Kidney tubule cell (primary cell): ENCODE measurements at regions not wholly inside any gene's neighbourhood (a gene's known extent, or its start where the extent isn't known, plus 50 kb on each side); places are given as distances from the start of the nearest gene placed in this dataset.
A peak's percentile ranks its signal among the peaks of the same experiment; 100 is the strongest.
"Not testable (repeated sequence)": the region's sequence is repeated elsewhere in the genome, so short reads cannot be mapped to it uniquely, and the experiment has no call there.

Experiments
- DNase-seq: peaks from one replicate; pipeline ENCODE4 v3.0.0-alpha.2; 2018; ENCODE audit warnings: low spot score

DNA sequence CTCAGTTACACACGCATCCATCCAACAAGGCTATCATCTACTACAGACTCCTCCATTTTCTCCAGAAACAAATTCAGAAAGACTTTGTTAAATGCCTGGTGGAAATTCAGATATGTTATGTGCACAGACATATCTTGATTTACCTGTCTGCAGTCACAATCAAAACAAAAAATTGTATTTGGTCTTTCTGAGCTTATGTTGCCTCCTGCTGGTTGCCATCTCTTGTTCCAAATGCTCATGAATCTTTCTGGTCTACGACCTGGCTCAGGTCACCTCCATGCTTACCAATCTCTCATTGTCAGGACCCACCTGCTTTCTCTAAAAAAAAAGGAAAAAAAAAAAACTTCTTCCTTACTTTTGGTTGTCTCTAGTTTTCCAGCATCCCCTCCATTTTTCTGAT is 169.2 kb upstream of the PLXNC1 start:
- peak; percentile 42 for DNase-seq

DNA sequence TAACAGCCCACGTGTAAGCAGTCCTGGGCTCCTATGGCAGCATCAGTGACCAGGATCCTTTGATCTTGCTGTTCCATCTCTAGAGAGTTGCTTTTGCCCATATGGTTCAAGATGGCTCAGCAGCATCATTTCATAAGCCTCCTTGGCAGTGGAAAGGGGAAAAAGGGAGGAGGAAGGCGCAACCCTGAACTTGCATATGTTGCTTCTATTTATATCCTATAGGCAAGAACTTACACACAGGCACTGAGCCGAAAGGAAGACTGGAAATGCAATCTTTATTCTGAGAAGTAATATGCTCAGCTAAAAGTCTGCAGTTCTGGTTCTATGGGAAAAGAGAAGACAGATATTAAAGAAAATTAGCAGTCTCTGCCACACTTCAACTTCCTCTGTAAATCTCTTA is 167.7 kb upstream of the PLXNC1 start:
- no peak for DNase-seq

DNA sequence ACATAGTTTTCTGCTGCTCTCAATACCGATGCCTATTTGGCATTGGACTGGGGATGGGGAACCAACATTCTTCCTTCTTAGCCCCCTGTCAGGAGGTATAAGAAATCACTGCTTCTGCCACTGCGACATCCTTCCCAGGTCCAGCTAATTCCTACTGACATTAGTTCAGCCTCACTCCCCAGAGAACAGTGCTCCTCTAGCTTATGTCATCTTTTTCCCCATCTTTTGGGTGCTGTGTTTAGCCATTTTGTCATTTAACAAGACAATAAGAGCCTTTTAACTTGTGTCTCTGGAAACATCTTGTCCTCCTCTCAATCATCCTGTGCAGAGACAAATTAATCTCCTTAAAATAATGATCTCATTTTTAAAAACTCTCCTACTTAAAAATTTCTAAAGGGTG is 167.0 kb upstream of the PLXNC1 start:
- no peak for DNase-seq

GRCh38 chr12:93982771-93983315 is 165.5 kb upstream of the PLXNC1 start:
- DNase-seq = peak; percentile 33

GRCh38 chr12:93984005-93984404 is 164.4 kb upstream of the PLXNC1 start:
- no peak for DNase-seq

- no peak for DNase-seq
Observed at GRCh38 chr12:93989949-93990348, 158.4 kb upstream of the PLXNC1 start.

DNA sequence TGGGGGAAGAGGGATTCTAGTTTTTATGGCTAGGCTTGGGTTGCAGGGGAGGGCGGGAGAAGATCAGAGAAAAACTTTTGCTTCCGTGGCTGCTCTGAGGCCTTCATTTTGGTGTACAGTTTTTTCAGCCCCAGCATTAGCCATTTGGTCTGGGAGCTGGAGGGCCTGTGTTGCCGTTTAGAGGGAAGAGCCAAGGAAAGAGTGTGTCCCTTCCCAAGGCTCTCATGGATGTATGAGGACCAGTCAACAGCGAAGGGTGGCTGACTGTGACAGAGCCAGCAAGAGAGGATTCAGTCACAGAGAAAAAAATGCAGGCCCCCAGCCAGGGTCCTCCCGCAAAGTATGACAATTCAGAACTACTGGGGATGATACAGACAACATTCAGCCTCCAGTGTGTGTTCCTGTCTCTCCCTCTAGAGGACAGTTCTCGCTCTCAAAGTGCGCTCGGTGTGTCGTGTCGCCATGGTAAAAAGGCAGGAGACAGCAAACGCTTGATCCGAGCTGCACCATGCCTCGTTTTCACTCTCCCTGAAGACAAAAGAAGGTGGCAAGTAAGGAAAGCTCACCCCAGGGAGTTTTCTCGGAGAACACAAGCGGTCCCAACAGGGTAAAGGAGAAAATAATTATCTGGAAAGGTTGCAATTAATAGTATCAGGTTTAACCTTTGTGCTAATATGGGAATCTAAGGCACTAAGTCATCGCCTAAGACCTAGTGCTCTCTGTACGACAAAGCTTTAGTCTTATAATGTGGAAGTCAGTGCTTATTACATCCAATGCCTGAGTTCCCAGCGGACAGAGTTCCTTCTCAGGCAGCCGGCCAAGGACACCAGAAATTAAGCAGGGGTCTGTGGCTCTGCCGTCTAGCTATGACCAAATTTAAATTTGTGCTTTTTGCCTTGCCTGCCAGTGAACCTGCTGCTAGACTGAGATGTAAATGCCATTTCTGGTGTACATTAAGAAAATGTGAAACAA is 157.3 kb upstream of the PLXNC1 start:
- peak; percentile 34 for DNase-seq

DNA sequence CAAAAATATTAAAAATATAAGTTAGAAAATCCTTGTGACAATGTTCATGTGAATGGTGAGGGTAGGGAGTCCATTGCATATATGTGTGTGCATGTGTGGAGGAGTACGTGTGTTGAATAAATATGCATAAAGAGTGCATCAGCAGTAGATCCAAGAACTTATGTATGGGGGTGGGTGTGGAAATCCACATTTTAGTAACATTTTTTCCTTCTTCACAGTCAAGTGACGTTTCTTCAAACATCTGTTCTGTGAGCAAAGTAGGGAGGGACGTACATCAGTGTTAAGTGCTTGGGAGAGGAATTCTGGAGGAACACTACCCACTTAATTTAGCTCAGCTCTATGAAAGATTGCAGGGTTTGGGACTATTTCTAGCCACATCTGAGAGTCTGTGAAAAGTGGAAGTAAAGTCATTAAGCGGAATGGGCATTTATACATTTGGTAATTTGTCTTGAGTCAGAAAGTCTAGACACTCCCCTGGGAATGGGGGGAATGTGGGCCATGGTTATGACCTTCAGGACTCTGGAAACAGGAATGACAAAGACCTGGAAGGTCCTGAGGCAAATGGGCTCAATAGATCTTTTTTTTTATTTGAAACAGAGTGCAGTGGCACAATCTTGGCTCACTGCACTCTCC is 156.4 kb upstream of the PLXNC1 start:
- no peak for DNase-seq

DNA sequence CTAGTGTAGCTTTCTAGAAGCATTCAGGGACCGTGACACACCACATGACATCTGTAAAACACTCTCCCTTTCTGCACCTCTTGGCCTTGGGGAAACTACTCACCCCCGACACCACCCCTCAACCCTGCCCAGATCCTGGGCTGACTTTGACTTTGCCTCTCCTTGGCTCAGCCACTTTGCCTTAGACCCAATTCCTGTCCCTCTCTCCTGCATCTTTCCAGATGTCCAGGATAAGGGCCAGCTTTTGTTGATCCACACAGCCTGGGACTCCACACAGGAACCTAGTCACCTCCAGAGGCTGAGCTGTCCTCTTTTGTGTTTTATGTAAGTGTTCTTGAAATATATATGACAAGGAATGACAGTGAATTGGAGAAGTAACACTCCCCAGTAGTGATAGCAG is 153.7 kb upstream of the PLXNC1 start:
- no peak for DNase-seq

- no peak for DNase-seq
Observed at GRCh38 chr12:93996321-93996720, 152.1 kb upstream of the PLXNC1 start.

- DNase-seq = no peak
Observed at GRCh38 chr12:94001691-94002090, 146.7 kb upstream of the PLXNC1 start.

DNA sequence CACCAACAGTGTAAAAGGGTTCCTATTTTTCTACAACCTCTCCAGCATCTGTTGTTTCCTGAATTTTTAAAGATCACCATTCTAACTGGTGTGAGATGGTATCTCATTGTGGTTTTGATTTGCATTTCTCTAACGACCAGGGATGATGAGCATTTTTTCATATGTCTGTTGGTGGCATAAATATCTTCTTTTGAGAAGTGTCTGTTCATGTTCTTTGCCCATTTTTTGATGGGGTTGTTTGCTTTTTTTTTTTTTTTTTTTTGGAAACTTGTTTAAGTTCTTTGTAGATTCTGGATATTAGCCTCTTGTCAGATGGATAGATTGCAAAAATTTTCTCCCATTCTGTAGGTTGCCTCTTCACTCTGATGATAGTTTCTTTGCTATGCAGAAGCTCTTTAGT is 145.5 kb upstream of the PLXNC1 start:
- not testable (repeated sequence) for DNase-seq

GRCh38 chr12:94007833-94008232 is 140.5 kb upstream of the PLXNC1 start:
- DNase-seq = not testable (repeated sequence)

GRCh38 chr12:94010307-94010706 is 138.1 kb upstream of the PLXNC1 start:
- DNase-seq = no peak

DNA sequence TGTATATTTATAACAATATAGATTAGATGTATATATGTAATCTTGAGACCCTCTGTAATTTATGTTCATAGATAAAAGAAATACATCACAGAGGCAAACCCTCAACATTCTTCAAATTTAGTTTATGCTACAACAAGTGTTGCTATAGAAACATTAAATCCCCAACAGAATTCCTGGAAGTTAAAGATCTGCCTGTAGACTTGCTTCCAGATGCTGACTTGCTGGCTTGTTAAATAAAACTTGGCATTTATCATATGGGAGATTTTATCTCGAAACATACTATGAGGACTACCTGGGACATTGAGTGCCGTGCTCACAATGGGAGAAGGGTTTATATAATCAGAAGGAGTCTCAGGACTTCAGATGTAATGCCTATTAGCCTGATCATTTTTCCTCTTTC is 136.3 kb upstream of the PLXNC1 start:
- no peak for DNase-seq

- no peak for DNase-seq
Observed at GRCh38 chr12:94012590-94012989, 135.8 kb upstream of the PLXNC1 start.

- not testable (repeated sequence) for DNase-seq
Observed at GRCh38 chr12:94017247-94017646, 131.1 kb upstream of the PLXNC1 start.

GRCh38 chr12:94020335-94020734 is 128.0 kb upstream of the PLXNC1 start:
- DNase-seq = no peak

DNA sequence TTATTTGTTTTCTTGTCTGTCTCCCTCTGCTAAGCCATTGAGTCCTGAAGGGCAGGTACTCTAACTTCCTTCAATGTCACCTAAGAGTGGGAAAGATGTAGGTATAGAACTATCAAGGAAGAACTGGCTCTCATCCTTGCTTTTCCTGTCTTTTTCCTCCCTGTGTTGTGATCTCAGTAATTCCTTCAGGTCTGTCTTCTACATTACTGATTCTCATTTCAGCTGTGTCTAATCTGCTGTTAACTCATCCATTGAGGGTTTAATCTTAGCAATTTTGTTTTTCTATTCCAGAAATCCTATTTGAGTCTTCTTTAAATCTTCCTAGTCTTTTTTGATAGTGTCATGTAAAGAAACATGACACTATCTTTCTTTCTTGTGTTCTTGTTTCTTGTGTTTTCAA is 124.5 kb upstream of the PLXNC1 start:
- no peak for DNase-seq

- DNase-seq = no peak
Observed at GRCh38 chr12:94025068-94025467, 123.3 kb upstream of the PLXNC1 start.

DNA sequence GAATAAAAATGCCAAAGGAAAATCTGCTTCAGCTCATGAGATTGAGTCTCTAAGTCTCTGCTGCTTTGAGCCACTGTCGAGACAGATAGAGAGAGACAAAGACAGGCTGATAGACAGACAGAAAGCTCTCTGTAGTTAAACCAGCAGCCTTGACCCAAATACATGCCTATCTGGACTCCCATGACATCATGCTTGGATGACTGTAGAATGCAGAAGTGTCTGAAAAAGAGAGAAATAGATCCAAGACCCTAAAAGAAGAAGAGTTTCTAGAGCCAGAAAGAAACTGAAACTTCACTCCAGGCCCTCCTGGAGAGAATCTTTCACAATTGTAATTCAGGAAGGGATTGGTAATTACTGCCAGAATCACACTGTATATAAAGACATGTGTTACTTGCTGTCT is 122.6 kb upstream of the PLXNC1 start:
- DNase-seq = no peak

DNA sequence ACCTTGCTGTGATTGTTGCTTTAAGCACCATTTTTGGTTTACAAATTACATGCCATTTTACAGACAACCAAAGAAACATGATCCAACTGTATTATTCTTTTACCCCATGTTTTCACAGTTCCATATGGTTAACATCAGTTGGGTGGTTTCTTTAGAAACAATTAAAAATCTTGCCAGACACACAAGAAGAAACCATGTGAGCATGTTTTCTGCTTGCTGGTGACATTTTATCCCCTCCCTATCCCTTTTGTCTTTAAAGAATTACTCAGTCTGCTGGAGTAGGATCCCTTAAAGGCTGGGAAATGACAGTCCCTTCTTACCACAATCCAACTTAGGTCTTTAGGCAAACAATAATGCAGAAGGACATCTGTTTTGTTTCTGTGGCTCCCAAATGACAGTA is 121.8 kb upstream of the PLXNC1 start:
- no peak for DNase-seq

DNA sequence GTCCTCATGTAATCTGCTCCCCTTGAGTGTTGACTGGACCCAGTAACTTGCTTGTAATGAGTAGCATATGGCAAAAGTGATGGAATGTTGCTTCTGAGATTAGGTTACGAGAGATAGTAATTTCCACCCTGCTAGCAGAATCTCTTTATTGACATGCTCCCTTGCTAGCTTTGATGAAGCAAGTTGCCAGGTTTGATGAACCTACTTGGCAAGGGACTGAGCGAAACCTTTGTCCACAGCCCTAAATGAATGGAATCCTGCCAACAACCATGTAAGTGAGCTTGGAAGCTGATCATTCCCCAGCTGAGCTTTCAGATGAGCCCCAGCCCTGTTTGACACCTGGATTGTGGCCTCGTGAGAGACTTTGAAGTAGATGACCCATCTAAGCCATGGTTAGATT is 120.8 kb upstream of the PLXNC1 start:
- DNase-seq = no peak
